NT2/D1 (cell line): ENCODE measurements at regions not wholly inside any gene's neighbourhood (a gene's known extent, or its start where the extent isn't known, plus 50 kb on each side); places are given as distances from the start of the nearest gene placed in this dataset.

Experiments used
- DNase-seq: peaks from one replicate; pipeline ENCODE4 v3.0.0-alpha.2; 2011; ENCODE audit warnings: low read depth, low spot score
- H3K27me3 ChIP-seq: 2 replicates; pipeline ENCODE4 v1.6.0; 2011; ENCODE audit warnings: mild to moderate bottlenecking; ENCODE audit not compliant: insufficient read length, insufficient read depth
- H3K36me3 ChIP-seq: 2 replicates; pipeline ENCODE4 v1.6.1; 2011; ENCODE audit warnings: mild to moderate bottlenecking, low read length, mixed read lengths; ENCODE audit not compliant: insufficient read depth, insufficient read length
- H3K4me1 ChIP-seq: 2 replicates; pipeline ENCODE4 v1.5.1; 2011; ENCODE audit not compliant: insufficient read depth, insufficient read length
- H3K4me3 ChIP-seq: 2 replicates; pipeline ENCODE4 v1.5.1; 2011; ENCODE audit warnings: low read depth; ENCODE audit not compliant: insufficient read length
- H3K9ac ChIP-seq: 2 replicates; pipeline ENCODE4 v1.6.0; 2011; ENCODE audit warnings: low read depth; ENCODE audit not compliant: insufficient read length
- H3K9me3 ChIP-seq: 2 replicates; pipeline ENCODE4 v1.5.1; 2011; ENCODE audit warnings: mild to moderate bottlenecking, low read length; ENCODE audit not compliant: insufficient read depth
- SUZ12 ChIP-seq: IDR thresholded peaks from 2 replicates; pipeline ENCODE4 v1.6.1; 2011; ENCODE audit not compliant: insufficient read length, insufficient read depth; ENCODE audit errors: extremely low read depth
- YY1 ChIP-seq: IDR thresholded peaks from 2 replicates; pipeline ENCODE4 v1.6.1; 2011; ENCODE audit not compliant: insufficient read length, insufficient read depth
- ZNF274 ChIP-seq: IDR thresholded peaks from 2 replicates; pipeline ENCODE4 v1.6.1; 2011; ENCODE audit warnings: mild to moderate bottlenecking, low read depth, low read length

GRCh38 chr4:62408454-62408853 lies 1208.3 kb downstream of the ADGRL3 start:
- TF ChIP-seq SUZ12, result no peak
- TF ChIP-seq YY1, result no peak
- TF ChIP-seq ZNF274, result no peak
- H3K9ac ChIP-seq, result no peak overlapping the region
- DNase-seq, result no peak
- no peaks in the 10 kb centered on the region for H3K4me1 ChIP-seq
- H3K9me3 ChIP-seq, result no peaks in the 10 kb centered on the region
- no peak overlapping the region for H3K4me3 ChIP-seq
- no peaks in the 10 kb centered on the region for H3K27me3 ChIP-seq
- H3K36me3 ChIP-seq, result no peaks in the 10 kb centered on the region

GRCh38 chr4:62407534-62407933 lies 1207.4 kb downstream of the ADGRL3 start:
- H3K27me3 ChIP-seq, result no peaks in the 10 kb centered on the region
- no peak for DNase-seq
- H3K4me1 ChIP-seq, result no peaks in the 10 kb centered on the region
- no peak overlapping the region for H3K9ac ChIP-seq
- no peak overlapping the region for H3K4me3 ChIP-seq
- TF ChIP-seq SUZ12, result no peak
- TF ChIP-seq ZNF274, result no peak
- TF ChIP-seq YY1, result no peak
- H3K9me3 ChIP-seq, result no peaks in the 10 kb centered on the region
- no peaks in the 10 kb centered on the region for H3K36me3 ChIP-seq

DNA sequence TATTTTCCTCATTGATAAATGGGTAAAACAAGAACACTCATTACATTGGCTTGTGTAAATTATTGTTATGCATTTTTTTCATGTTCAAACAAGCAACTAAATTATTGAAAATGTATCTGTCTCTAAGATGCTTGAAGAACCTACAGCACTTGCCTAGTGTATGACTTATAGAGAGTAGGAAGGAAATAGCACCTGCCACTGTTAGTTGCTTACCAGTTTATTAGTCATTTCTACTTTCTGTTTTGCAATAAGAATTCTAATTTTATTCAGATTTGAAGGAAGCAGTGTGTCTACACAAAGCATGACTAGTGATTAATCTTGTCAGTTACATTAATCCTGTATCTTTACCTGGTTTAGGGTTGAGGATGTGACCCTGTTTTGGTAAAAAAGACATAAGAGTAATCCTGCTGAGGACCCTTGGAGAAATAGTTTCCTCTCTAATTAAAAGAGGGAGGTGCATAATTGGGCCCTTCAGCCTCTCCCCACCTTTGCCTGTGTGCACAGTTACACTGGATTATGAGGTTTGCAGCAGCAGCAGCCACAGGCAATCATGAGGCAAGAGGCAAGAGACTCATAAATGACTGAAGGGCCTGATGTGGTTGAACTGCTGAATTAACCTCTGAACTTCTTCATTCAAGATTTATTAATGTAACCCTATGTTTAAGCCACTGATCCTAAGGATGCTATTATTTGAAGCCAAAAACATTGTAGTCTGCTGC lies 1202.1 kb downstream of the ADGRL3 start:
- no peaks in the 10 kb centered on the region for H3K27me3 ChIP-seq
- H3K4me1 ChIP-seq, result no peaks in the 10 kb centered on the region
- no peak for TF ChIP-seq YY1
- TF ChIP-seq SUZ12, result no peak
- no peak for TF ChIP-seq ZNF274
- no peak overlapping the region for H3K9ac ChIP-seq
- DNase-seq, result no peak
- no peaks in the 10 kb centered on the region for H3K36me3 ChIP-seq
- H3K4me3 ChIP-seq, result no peak overlapping the region
- H3K9me3 ChIP-seq, result no peaks in the 10 kb centered on the region

DNA sequence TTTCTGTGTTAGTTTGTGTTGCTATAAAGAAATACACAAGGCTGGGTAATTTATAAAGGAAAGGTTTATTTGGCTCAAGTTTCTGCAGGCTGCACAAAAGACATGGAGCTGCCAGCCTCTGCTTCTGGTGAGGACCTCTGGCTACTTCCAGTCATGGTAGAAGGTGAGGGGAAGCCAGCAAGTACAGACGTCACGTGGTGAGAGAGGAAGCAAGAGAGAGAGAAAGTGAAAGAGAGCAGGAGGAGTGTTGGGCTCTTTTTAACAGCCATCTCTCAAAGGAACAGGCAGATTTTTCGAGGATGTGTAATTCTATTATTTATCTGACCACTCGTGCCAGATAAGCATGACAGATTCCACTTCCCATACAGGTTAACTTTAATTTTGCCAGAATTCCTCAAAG lies 1199.1 kb downstream of the ADGRL3 start:
- no peak overlapping the region for H3K4me3 ChIP-seq
- H3K9ac ChIP-seq, result no peak overlapping the region
- H3K9me3 ChIP-seq, result no peaks in the 10 kb centered on the region

DNA sequence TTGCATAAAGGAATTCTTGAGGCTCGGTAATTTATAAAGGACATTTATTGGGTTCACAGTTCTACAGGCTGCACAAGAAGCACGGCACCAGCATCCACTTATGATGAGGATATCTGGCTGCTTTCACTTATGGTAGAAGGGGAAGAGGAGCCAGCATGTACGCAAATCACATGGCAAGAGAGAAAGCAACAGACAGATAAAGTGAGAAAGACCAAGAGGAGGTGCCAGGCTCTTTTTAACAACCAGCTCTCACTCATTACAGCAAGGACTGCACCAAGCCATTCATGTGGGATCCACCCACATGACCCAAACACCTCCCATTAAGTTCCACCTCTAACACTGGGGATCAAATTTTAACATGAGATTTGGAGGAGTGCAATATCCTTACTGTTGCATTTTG lies 1198.2 kb downstream of the ADGRL3 start:
- no peaks in the 10 kb centered on the region for H3K36me3 ChIP-seq
- no peaks in the 10 kb centered on the region for H3K4me1 ChIP-seq
- TF ChIP-seq ZNF274, result no peak
- TF ChIP-seq YY1, result no peak
- H3K9me3 ChIP-seq, result no peaks in the 10 kb centered on the region
- no peak overlapping the region for H3K4me3 ChIP-seq
- no peak for DNase-seq
- H3K9ac ChIP-seq, result no peak overlapping the region
- H3K27me3 ChIP-seq, result no peaks in the 10 kb centered on the region

More for the DNA sequence above, 1199.1 kb downstream of the ADGRL3 start:
- Histone ChIP-seq H3K36me3 (no peaks in the 10 kb centered on the region), H3K27me3 (no peaks in the 10 kb centered on the region), H3K4me1 (no peaks in the 10 kb centered on the region)
- TF ChIP-seq YY1 (no peak), SUZ12 (no peak), ZNF274 (no peak)
- no peak for DNase-seq

- H3K4me3 ChIP-seq, result no peak overlapping the region
- no peaks in the 10 kb centered on the region for H3K36me3 ChIP-seq
- no peaks in the 10 kb centered on the region for H3K9me3 ChIP-seq
- H3K9ac ChIP-seq, result no peak overlapping the region
- no peak for DNase-seq
- no peaks in the 10 kb centered on the region for H3K27me3 ChIP-seq
- no peaks in the 10 kb centered on the region for H3K4me1 ChIP-seq
- TF ChIP-seq SUZ12 (no peak), ZNF274 (no peak), YY1 (no peak)
Measured at GRCh38 chr4:62394766-62395165, 1194.6 kb downstream of the ADGRL3 start.

DNA sequence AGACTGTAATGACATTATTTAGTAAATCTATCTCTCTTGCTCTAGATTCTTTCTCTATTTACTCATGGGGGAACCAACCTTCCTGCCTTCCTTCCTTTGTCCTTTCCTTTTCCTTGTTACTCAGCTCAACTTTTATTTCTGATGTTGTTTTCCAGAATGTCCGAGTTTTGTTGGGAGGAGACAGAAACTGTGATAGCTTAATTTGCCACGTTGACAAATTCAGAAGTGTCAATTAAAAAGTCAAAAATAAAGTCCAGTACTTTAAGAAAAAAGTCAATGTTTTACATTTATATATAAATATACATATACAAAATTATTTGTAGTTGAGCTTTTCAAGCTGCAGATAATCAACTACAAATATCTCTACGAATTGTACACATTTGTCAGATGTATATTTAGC lies 1187.7 kb downstream of the ADGRL3 start:
- Histone ChIP-seq H3K4me3 (no peak overlapping the region), H3K36me3 (no peaks in the 10 kb centered on the region), H3K9me3 (no peaks in the 10 kb centered on the region), H3K4me1 (no peaks in the 10 kb centered on the region), H3K9ac (no peak overlapping the region), H3K27me3 (no peaks in the 10 kb centered on the region)
- DNase-seq, result no peak
- TF ChIP-seq YY1, result no peak
- TF ChIP-seq SUZ12, result no peak
- TF ChIP-seq ZNF274, result no peak
